ENCODE measurements at regions not wholly inside any gene's neighbourhood (a gene's known extent, or its start where the extent isn't known, plus 50 kb on each side); places are given as distances from the start of the nearest gene placed in this dataset.

- no peaks in the 10 kb centered on the region for H3K36me3 Mint-ChIP-seq (ENCODE audit: low read depth)
- H3K4me1 Mint-ChIP-seq (ENCODE audit: low read depth) = no peaks in the 10 kb centered on the region
- CTCF ChIA-PET = no interaction called here
- no peak overlapping the region for H3K4me3 Mint-ChIP-seq
- no peaks in the 10 kb centered on the region for H3K27me3 Mint-ChIP-seq (ENCODE audit: low read depth)
- H3K27ac Mint-ChIP-seq = no peak overlapping the region
- H3K9me3 Mint-ChIP-seq = peaks cover 4% of the 10 kb centered on the region
- DNase-seq = no peak
- intact Hi-C loops (cut with micrococcal nuclease) = loop anchor here (1.0 kb wide), 1 partner anchor 13 kb away; no protein-coding TSS in a partner anchor
These were observed 556.8 kb upstream of the GHITM start for GRCh38 chr10:83582407-83583095.

DNA sequence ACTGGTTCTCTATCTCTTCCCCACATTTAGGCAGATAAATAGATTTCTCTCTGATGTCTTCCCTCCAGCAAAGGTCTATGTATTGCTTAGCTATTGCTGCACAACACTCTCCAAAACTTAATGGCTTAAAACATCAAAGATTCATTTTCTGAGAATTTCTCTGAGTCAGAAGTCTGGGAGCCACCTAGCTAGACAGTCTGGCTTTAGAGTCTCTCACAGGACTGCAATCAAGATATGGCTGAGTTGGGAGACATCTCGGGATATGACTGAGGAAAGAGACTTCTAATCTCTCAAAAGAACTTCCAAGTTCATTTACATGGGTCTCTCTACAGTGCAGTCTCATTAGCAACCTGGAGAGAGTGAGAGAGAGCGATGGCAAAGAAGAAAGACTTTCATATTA, 553.6 kb upstream of the GHITM start:
- CTCF ChIA-PET = no interaction called here
- intact Hi-C loops (cut with micrococcal nuclease) = no loop called here
- H3K36me3 Mint-ChIP-seq (ENCODE audit: low read depth) = no peaks in the 10 kb centered on the region
- H3K27ac Mint-ChIP-seq = no peak overlapping the region
- DNase-seq = no peak
- H3K27me3 Mint-ChIP-seq (ENCODE audit: low read depth) = no peaks in the 10 kb centered on the region
- no peaks in the 10 kb centered on the region for H3K4me1 Mint-ChIP-seq (ENCODE audit: low read depth)
- H3K9me3 Mint-ChIP-seq = peaks cover 2% of the 10 kb centered on the region
- H3K4me3 Mint-ChIP-seq = no peak overlapping the region

DNA sequence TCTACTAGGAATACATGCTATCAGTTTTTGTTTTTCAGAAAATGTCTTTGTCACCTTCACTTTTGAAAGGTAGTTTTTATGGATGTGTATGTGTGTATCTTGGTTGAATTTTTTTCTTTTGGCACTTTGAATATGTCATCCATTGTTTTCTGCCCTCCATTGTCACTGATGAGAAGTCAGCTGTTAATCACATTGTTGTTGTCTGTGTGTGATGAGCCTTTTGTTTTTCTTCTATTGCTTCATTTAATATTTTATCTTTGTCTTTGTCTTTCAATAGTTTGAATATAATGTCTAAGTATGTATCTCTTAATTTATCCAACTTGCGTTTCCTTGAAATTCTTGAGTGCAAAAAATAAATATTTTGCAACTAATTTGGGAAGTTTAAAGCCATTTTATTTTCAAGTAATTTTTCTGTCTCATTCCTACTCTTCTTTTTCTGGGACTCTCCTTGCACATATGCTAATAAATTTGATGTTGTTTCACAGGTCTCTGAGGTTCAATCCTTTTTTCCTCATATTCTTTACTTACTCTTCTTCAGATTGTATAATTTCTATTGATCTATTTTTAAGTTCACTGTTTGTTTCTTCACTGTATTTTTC, 546.9 kb upstream of the GHITM start:
- no peaks in the 10 kb centered on the region for H3K27me3 Mint-ChIP-seq (ENCODE audit: low read depth)
- intact Hi-C loops (cut with micrococcal nuclease) = no loop called here
- H3K4me1 Mint-ChIP-seq (ENCODE audit: low read depth) = no peaks in the 10 kb centered on the region
- peaks cover 12% of the 10 kb centered on the region for H3K9me3 Mint-ChIP-seq
- no peak overlapping the region for H3K27ac Mint-ChIP-seq
- no peak overlapping the region for H3K4me3 Mint-ChIP-seq
- CTCF ChIA-PET = no interaction called here
- DNase-seq = no peak
- no peaks in the 10 kb centered on the region for H3K36me3 Mint-ChIP-seq (ENCODE audit: low read depth)

DNA sequence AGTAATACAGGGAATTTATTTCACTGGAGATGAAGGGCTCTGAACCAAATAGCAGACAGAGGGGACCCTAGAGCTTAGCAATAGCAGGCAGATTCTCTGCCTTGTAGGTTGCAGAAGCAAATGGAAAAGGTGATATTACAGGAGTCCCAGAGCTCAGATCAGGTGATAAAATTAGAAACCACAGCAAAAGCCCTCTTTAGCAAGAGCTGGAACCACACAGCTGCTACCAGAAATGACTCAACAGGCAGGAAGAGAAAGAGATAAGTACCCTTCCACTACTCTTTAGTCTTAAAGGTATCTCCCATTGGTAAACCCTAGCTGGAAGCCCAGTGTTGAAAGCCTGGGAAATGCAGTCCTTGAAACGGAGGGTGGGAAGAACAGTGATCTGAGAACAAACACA, 535.6 kb upstream of the GHITM start:
- H3K4me3 Mint-ChIP-seq = no peak overlapping the region
- H3K9me3 Mint-ChIP-seq = peaks cover 5% of the 10 kb centered on the region
- intact Hi-C loops (cut with micrococcal nuclease) = no loop called here

GRCh38 chr10:83605783-83606630, 533.3 kb upstream of the GHITM start:
- DNase-seq = no peak
- Mint-ChIP-seq H3K4me1 (ENCODE audit: low read depth) (no peaks in the 10 kb centered on the region), H3K27ac (no peak overlapping the region), H3K4me3 (no peak overlapping the region), H3K27me3 (ENCODE audit: low read depth) (no peaks in the 10 kb centered on the region), H3K9me3 (peaks cover 8% of the 10 kb centered on the region), H3K36me3 (ENCODE audit: low read depth) (no peaks in the 10 kb centered on the region)
- intact Hi-C loops (cut with micrococcal nuclease) = no loop called here
- CTCF ChIA-PET = no interaction called here

More for the DNA sequence above, 535.6 kb upstream of the GHITM start:
- Mint-ChIP-seq H3K36me3 (ENCODE audit: low read depth) (no peaks in the 10 kb centered on the region), H3K27me3 (ENCODE audit: low read depth) (no peaks in the 10 kb centered on the region), H3K4me1 (ENCODE audit: low read depth) (no peaks in the 10 kb centered on the region), H3K27ac (no peak overlapping the region)
- CTCF ChIA-PET = interaction anchor here (0.7 kb wide), 1 partner anchor 11 kb away, joined by 3 read pairs; no protein-coding TSS in a partner anchor
- DNase-seq = no peak

DNA sequence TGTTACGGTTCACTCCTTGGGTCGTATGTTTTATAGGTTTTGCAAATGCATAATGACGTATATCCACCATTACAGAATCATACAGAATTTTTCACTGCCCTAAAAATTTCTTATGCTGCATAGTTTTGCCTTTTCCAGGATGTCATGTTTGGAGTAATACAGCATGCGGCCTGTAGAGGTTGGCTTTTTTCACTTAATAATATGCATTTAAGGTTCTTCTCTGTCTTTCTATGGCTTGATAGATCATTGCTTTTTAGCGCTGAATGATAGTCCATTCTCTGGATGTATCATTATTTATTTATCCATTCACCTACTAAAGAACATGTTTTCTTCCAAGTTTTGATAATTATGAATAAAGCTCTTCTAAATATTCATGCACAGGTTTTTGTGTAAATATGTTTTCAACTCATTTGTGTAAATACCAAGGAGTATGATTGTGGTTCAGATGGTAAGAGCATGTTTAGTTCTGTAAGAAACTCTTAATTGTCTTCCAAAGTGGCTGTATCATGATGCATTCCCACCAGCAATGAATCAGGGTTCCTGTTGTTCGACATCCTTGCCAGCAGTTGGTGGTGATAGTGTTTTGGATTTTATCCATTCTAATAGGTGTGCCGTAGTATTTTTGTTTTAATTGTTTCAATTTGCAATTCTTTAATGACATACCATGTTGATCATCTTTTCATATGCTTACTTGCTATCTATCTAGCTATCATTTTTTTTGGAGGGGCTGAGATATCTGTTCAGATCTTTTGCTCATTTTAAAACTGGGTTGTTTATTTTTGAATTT, 531.2 kb upstream of the GHITM start:
- Mint-ChIP-seq H3K9me3 (peaks cover 5% of the 10 kb centered on the region), H3K36me3 (ENCODE audit: low read depth) (no peaks in the 10 kb centered on the region), H3K4me3 (no peak overlapping the region), H3K27me3 (ENCODE audit: low read depth) (no peaks in the 10 kb centered on the region), H3K4me1 (ENCODE audit: low read depth) (no peaks in the 10 kb centered on the region), H3K27ac (no peak overlapping the region)
- DNase-seq = no peak
- intact Hi-C loops (cut with micrococcal nuclease) = no loop called here
- CTCF ChIA-PET = no interaction called here

- Mint-ChIP-seq H3K4me3 (no peak overlapping the region), H3K9me3 (peaks cover 5% of the 10 kb centered on the region), H3K27ac (no peak overlapping the region), H3K4me1 (ENCODE audit: low read depth) (no peaks in the 10 kb centered on the region), H3K27me3 (ENCODE audit: low read depth) (no peaks in the 10 kb centered on the region), H3K36me3 (ENCODE audit: low read depth) (no peaks in the 10 kb centered on the region)
- intact Hi-C loops (cut with micrococcal nuclease) = no loop called here
- CTCF ChIA-PET = no interaction called here
- no peak for DNase-seq
These were observed 527.3 kb upstream of the GHITM start for GRCh38 chr10:83612050-83612449.

DNA sequence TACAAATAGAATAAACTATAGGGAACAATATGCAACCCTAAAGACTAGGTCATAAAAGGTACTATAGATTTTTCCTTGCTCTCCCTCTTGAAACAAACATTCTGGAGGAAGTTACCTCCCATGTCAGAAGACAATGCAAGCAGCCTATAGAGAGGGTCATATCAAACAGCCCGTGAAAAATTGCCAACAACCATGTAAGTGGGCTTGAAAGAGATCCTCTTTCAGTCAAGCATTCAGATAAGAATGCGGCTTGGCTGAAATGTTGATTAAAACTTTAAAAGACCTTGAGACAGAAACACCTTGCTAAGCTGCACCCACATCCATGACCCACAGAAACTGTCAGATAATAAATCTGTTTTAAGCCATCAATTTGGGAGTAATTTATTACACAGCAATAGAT, 526.6 kb upstream of the GHITM start:
- Mint-ChIP-seq H3K4me1 (ENCODE audit: low read depth) (no peaks in the 10 kb centered on the region), H3K27ac (no peak overlapping the region), H3K36me3 (ENCODE audit: low read depth) (no peaks in the 10 kb centered on the region), H3K4me3 (no peak overlapping the region), H3K27me3 (ENCODE audit: low read depth) (no peaks in the 10 kb centered on the region), H3K9me3 (peaks cover 3% of the 10 kb centered on the region)
- CTCF ChIA-PET = no interaction called here
- intact Hi-C loops (cut with micrococcal nuclease) = no loop called here
- no peak for DNase-seq

DNA sequence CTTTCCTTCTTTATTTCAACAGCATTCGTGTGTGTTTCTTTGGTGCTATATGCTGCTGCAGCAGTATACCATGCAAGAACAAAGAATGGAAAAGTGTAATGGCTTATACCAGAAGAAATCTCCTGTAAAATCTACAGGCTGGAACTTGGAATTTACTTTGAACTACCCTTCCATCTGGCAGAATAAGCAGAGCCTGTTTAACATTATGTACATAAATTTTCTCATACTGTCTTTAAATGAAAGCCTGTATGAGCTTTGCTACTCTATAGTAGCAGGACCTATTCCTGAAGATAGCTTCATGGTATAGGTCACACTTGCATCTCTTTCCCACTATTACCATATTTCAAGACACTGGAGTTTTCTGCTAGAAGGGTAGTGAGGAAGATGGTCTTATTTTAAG, 522.1 kb upstream of the GHITM start:
- no peak overlapping the region for H3K27ac Mint-ChIP-seq
- H3K4me3 Mint-ChIP-seq = no peak overlapping the region
- H3K4me1 Mint-ChIP-seq (ENCODE audit: low read depth) = no peaks in the 10 kb centered on the region
- no peak for DNase-seq
- CTCF ChIA-PET = no interaction called here
- no peaks in the 10 kb centered on the region for H3K9me3 Mint-ChIP-seq
- no peaks in the 10 kb centered on the region for H3K36me3 Mint-ChIP-seq (ENCODE audit: low read depth)
- no peaks in the 10 kb centered on the region for H3K27me3 Mint-ChIP-seq (ENCODE audit: low read depth)
- intact Hi-C loops (cut with micrococcal nuclease) = no loop called here

- Mint-ChIP-seq H3K27me3 (ENCODE audit: low read depth) (no peaks in the 10 kb centered on the region), H3K27ac (no peak overlapping the region)
- intact Hi-C loops (cut with micrococcal nuclease) = no loop called here
These were observed 521.4 kb upstream of the GHITM start for GRCh38 chr10:83617692-83618545.

DNA sequence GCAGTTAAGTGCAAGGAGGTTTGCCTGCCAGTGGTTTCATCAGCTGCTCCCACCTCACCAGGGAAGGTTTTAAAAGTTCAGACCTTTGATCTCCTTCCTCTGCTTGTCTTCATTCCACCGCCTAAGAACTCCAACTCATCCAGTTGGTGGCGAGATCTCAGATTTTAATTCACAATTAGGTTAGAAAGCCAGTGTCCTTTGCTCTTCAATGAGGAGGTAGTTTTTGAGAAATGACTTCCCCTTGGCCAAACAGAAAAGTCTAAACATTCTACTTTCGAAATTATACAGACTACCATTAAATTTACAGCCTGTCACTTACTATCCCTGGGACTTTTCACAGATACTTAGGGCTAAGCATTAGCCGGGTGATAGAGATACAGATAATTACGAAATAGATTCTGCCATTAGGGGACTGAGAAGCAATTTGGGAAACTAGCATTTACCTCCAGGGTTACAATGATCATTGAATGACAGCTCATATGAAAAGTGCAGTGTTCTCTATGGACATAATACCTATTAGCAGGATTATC, 513.4 kb upstream of the GHITM start:
- DNase-seq = no peak
- peaks cover 5% of the 10 kb centered on the region for H3K9me3 Mint-ChIP-seq
- intact Hi-C loops (cut with micrococcal nuclease) = no loop called here
- H3K4me1 Mint-ChIP-seq (ENCODE audit: low read depth) = no peaks in the 10 kb centered on the region
- no peak overlapping the region for H3K27ac Mint-ChIP-seq
- H3K4me3 Mint-ChIP-seq = no peak overlapping the region
- CTCF ChIA-PET = no interaction called here
- no peaks in the 10 kb centered on the region for H3K27me3 Mint-ChIP-seq (ENCODE audit: low read depth)
- no peaks in the 10 kb centered on the region for H3K36me3 Mint-ChIP-seq (ENCODE audit: low read depth)

More at GRCh38 chr10:83617692-83618545, 521.4 kb upstream of the GHITM start:
- CTCF ChIA-PET = no interaction called here
- no peak for DNase-seq
- H3K36me3 Mint-ChIP-seq (ENCODE audit: low read depth) = no peaks in the 10 kb centered on the region
- no peak overlapping the region for H3K4me3 Mint-ChIP-seq
- no peaks in the 10 kb centered on the region for H3K9me3 Mint-ChIP-seq
- no peaks in the 10 kb centered on the region for H3K4me1 Mint-ChIP-seq (ENCODE audit: low read depth)

All from activated naive CD4-positive, alpha-beta T cell treated with anti-CD3 and anti-CD28 coated beads for 36 hours (primary cell).